Tibial artery (tissue), 4 donors: ENCODE measurements at regions not wholly inside any gene's neighbourhood (a gene's known extent, or its start where the extent isn't known, plus 50 kb on each side); places are given as distances from the start of the nearest gene placed in this dataset.

Source experiments
- DNase-seq, 2 donors: peaks; one replicate each; pipeline ENCODE4 v3.0.0-alpha.2; 2019
- H3K27ac ChIP-seq, 2 donors: fragments of 200-600 bp; sonication (generic) in 1 of 2; 1 replicate in 1 of 2; 2 replicates in 1 of 2; pipeline ENCODE4 v1.5.1; 2018 to 2019; ENCODE audit warnings: mild to moderate bottlenecking in 1 of 2
- H3K27me3 ChIP-seq, 2 donors: fragments of 200-600 bp; sonication (generic) in 1 of 2; one replicate each; pipeline versions ENCODE4 v1.5.1 to v1.6.0; 2016 to 2019
- H3K36me3 ChIP-seq, 3 donors: fragments of 200-600 bp; sonication (generic) in 2 of 3; one replicate each; pipeline ENCODE4 v1.5.1; 2016 to 2019; ENCODE audit warnings: mild to moderate bottlenecking in 2 of 3
- H3K4me1 ChIP-seq, 4 donors: fragments of 200-600 bp; sonication (generic) in 2 of 4; 1 replicate in 3 of 4; 2 replicates in 1 of 4; pipeline ENCODE4 v1.5.1; 2016 to 2019
- H3K4me3 ChIP-seq, 2 donors: fragments of 200-600 bp; sonication (generic) in 1 of 2; 1 replicate in 1 of 2; 2 replicates in 1 of 2; pipeline ENCODE4 v1.5.1; 2018 to 2019; ENCODE audit warnings: mild to moderate bottlenecking in 2 of 2
- H3K9me3 ChIP-seq, 3 donors: fragments of 200-600 bp; sonication (generic) in 1 of 3; one replicate each; pipeline ENCODE4 v1.5.1; 2016 to 2019
- intact Hi-C: fragments of 100-400 bp; cut with DNase I; formaldehyde crosslinking; loops from one replicate; pipeline ENCODE4 v1.15.0; 2023; ENCODE audit warnings: low total_unique reads
- TF ChIP-seq, protein P1 (sequence below), 2 experiments: fragments of 200-600 bp in 1 of 2; fragments of 450-650 bp in 1 of 2; IDR thresholded peaks; one replicate each; pipeline ENCODE4 v1.5.1; 2017 to 2019; ENCODE audit warnings: antibody characterized with exemption in 2 of 2, mild to moderate bottlenecking in 1 of 2, moderate library complexity in 1 of 2

DNA sequence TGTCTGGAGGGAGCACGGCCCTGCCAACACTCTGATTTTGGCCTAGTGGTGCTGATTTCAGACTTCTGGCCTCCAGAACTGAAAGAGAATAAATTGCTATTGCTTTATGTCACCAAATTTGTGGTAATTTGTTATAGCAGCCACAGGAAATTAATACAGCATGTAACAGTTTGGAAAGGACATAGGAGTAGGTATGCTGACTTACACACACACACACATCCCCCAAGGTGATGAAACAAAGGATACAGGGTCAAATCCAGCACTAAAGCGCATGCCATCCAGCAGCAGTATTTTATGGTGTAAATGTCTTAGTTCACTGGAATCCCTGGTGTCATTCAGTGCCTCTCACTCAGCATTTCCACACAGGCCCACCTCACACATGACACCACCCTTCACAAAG lies 72.2 kb upstream of the MAN1A2 start:
- DNase-seq = no peak
- Histone ChIP-seq H3K36me3 (no peaks in the 10 kb centered on the region), H3K4me1 (no peaks in the 10 kb centered on the region), H3K9me3 (no peaks in the 10 kb centered on the region), H3K4me3 (no peak overlapping the region), H3K27ac (no peak overlapping the region), H3K27me3 (no peaks in the 10 kb centered on the region)
- TF ChIP-seq, protein P1, sequence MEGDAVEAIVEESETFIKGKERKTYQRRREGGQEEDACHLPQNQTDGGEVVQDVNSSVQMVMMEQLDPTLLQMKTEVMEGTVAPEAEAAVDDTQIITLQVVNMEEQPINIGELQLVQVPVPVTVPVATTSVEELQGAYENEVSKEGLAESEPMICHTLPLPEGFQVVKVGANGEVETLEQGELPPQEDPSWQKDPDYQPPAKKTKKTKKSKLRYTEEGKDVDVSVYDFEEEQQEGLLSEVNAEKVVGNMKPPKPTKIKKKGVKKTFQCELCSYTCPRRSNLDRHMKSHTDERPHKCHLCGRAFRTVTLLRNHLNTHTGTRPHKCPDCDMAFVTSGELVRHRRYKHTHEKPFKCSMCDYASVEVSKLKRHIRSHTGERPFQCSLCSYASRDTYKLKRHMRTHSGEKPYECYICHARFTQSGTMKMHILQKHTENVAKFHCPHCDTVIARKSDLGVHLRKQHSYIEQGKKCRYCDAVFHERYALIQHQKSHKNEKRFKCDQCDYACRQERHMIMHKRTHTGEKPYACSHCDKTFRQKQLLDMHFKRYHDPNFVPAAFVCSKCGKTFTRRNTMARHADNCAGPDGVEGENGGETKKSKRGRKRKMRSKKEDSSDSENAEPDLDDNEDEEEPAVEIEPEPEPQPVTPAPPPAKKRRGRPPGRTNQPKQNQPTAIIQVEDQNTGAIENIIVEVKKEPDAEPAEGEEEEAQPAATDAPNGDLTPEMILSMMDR (IDR thresholded peaks at IDR 0.05) = no peak
- intact Hi-C loops = no loop called here

DNA sequence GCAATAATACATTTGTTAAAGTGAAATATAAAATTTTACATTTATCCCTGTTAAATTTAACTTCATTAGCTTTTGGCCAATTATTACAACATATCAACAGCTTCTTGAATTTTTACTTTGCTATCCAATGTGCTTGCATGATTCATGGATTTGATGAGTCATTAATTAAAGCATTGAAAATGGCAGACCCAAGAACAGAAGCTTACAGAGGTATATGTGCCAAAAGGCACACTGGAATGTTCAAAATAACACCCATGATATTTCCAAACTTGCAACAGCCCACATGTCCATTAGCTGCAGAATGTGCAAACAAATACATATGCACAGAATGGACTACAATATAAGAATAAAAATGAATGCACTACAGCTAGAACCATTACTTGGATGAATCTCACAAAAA lies 76.4 kb upstream of the MAN1A2 start:
- no peak for DNase-seq
- no peaks in the 10 kb centered on the region for H3K9me3 ChIP-seq
- no peak overlapping the region for H3K4me3 ChIP-seq
- intact Hi-C loops = no loop called here
- H3K4me1 ChIP-seq = no peaks in the 10 kb centered on the region
- H3K27me3 ChIP-seq = no peaks in the 10 kb centered on the region
- TF ChIP-seq, protein P1 (IDR thresholded peaks at IDR 0.05) = no peak
- H3K36me3 ChIP-seq = no peaks in the 10 kb centered on the region
- no peak overlapping the region for H3K27ac ChIP-seq

DNA sequence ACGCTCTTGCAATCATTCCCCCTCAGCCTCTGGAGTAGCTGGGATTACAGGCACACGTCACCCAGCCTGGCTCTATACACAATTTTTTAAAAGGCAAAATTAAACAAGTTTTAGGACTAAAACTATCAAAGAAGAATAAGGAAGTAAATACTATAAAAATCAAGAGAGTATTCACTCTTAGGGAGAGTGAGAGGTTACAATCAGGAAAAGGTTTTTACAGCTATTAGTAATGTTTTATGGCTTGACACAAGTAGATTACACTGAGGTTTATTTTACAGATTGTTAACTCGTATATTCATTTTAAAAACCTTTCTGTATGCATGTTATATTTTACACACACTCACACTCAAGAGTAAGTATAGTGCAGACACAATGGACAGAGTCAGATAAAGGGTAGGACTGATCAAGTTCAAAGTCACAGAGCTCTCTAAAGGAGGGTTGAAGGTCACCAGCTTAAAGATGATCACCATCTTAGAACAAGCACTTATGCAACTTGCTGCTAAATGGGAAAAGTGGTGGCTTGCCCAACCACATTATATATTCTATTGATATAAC lies 77.9 kb upstream of the MAN1A2 start:
- Histone ChIP-seq H3K27me3 (no peaks in the 10 kb centered on the region), H3K36me3 (no peaks in the 10 kb centered on the region), H3K9me3 (no peaks in the 10 kb centered on the region), H3K4me1 (no peaks in the 10 kb centered on the region), H3K4me3 (no peak overlapping the region), H3K27ac (no peak overlapping the region)
- intact Hi-C loops = no loop called here
- no peak for DNase-seq
- TF ChIP-seq, protein P1 (IDR thresholded peaks at IDR 0.05) = no peak

DNA sequence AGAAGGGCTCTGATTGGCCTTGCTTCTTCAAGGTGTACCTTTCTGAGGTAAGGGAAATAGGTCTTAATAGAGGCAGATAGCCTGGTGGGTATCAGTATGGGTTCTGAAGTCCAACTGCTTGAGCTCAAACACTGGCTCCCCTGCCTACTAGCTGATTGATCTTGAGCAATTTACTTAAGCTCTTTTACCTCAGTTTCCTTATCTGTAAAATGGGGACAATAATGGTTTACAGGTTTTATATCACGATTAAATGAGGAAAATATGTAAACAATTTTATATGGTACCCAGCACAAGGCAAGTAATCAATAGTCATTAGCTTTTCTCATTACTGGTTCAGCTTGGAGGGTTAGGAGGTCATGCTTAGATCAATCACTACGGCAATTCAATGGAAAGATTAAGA lies 75.8 kb upstream of the VTCN1 start:
- Histone ChIP-seq H3K4me1 (no peaks in the 10 kb centered on the region), H3K36me3 (no peaks in the 10 kb centered on the region), H3K9me3 (no peaks in the 10 kb centered on the region), H3K27me3 (no peaks in the 10 kb centered on the region), H3K27ac (no peak overlapping the region), H3K4me3 (no peak overlapping the region)
- no peak for DNase-seq
- TF ChIP-seq, protein P1 (IDR thresholded peaks at IDR 0.05) = no peak
- intact Hi-C loops = no loop called here

DNA sequence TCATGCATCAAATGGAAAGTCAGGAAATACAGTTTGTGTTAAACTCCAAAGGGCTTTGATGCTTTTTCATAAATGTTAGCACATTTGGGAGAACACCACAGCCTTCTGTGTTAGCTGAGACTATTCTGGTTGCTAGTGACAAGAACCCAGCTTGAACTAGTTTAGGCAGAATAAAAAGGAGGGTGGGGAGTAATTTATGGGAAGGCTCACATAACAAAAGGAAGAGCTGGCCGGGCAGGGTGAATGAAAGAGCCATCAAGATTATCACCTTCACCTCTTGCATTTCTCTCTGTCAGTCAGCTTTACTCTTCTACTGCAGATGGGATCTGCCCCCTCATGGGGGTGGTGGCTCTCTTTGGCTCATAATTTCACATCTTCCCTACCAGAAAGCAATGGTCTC lies 75.4 kb upstream of the VTCN1 start:
- no peaks in the 10 kb centered on the region for H3K36me3 ChIP-seq
- H3K27me3 ChIP-seq = no peaks in the 10 kb centered on the region
- no peaks in the 10 kb centered on the region for H3K9me3 ChIP-seq
- no peak for DNase-seq
- intact Hi-C loops = no loop called here
- TF ChIP-seq, protein P1 (IDR thresholded peaks at IDR 0.05) = no peak
- no peak overlapping the region for H3K27ac ChIP-seq
- no peaks in the 10 kb centered on the region for H3K4me1 ChIP-seq
- H3K4me3 ChIP-seq = no peak overlapping the region
